Thyroid gland (tissue), 4 donors: ENCODE measurements at regions not wholly inside any gene's neighbourhood (a gene's known extent, or its start where the extent isn't known, plus 50 kb on each side); places are given as distances from the start of the nearest gene placed in this dataset.

Experiments
- DNase-seq, 2 donors: peaks; one replicate each; pipeline ENCODE4 v3.0.0-alpha.2; 2019
- H3K27ac ChIP-seq, 3 donors: fragments of 200-600 bp; sonication (generic); 1 replicate in 2 of 3; 2 replicates in 1 of 3; pipeline ENCODE4 v1.5.1; 2016 to 2019; ENCODE audit warnings: mild to moderate bottlenecking in 1 of 3, moderate library complexity in 1 of 3
- H3K27me3 ChIP-seq: fragments of 200-600 bp; sonication (generic); one replicate; pipeline ENCODE4 v1.5.1; 2019
- H3K36me3 ChIP-seq, 2 donors: fragments of 200-600 bp; sonication (generic); one replicate each; pipeline ENCODE4 v1.5.1; 2016 to 2019
- H3K4me1 ChIP-seq, 2 donors: fragments of 200-600 bp; sonication (generic); one replicate each; pipeline ENCODE4 v1.5.1; 2017 to 2019
- H3K4me3 ChIP-seq, 3 donors: fragments of 200-600 bp; sonication (generic); replicated peaks in 1 of 3; 1 replicate in 2 of 3; 2 replicates in 1 of 3; pipeline ENCODE4 v1.5.1; 2016; ENCODE audit warnings: mild to moderate bottlenecking in 1 of 3
- H3K9me3 ChIP-seq: fragments of 200-600 bp; sonication (generic); one replicate; pipeline ENCODE4 v1.5.1; 2017
- POLR2A ChIP-seq, 2 donors: fragments of 450-650 bp; IDR thresholded peaks; one replicate each; pipeline ENCODE4 v1.6.1; 2017; ENCODE audit warnings: antibody characterized with exemption in 2 of 2, mild to moderate bottlenecking in 2 of 2, moderate library complexity in 1 of 2
- WGBS, 2 donors: methylation state at CpG; one replicate each; pipeline ENCODE4 v1.1.5; 2017; 5-methylcytosine and 5-hydroxymethylcytosine counted together
- intact Hi-C: fragments of 100-400 bp; cut with DNase I; formaldehyde crosslinking; loops from one replicate; pipeline ENCODE4 v1.15.1; 2023
- TF ChIP-seq, protein P1 (sequence below), 6 experiments: fragments of 200-600 bp in 3 of 6; fragments of 450-650 bp in 3 of 6; sonication (generic) in 3 of 6; IDR thresholded peaks; one replicate each; pipeline ENCODE4 v1.5.1; 2016 to 2019; ENCODE audit warnings: antibody characterized with exemption in 6 of 6, mild to moderate bottlenecking in 2 of 6, inconsistent platforms in 1 of 6, moderate library complexity in 1 of 6

DNA sequence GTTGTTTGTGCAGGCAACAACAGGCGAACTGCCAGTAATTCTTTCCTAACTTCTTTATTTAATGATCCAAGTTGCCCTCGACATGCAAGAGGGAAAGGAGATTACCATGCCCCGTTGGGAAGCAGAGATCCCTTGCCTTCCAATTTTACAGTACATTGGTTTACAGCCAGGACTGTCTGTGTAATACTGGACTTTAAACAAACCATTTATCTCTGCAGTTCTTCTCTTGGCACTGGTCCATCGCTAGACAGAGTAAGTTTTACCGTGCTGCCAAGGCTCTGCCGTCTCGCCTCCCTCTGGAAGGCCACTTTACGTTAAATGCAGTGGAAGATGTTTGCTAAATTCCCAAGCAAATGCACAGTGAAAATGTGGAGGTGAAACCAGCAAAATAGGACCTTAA, 660.3 kb upstream of the PRKX start:
- intact Hi-C loops = no loop called here
- Histone ChIP-seq H3K4me3 (no peak overlapping the region), H3K27ac (no peak overlapping the region), H3K36me3 (no peaks in the 10 kb centered on the region), H3K4me1 (no peaks in the 10 kb centered on the region), H3K27me3 (no peaks in the 10 kb centered on the region), H3K9me3 (no peaks in the 10 kb centered on the region)
- no peak for DNase-seq
- TF ChIP-seq POLR2A (IDR thresholded peaks at IDR 0.05) = no peak
- TF ChIP-seq, protein P1, sequence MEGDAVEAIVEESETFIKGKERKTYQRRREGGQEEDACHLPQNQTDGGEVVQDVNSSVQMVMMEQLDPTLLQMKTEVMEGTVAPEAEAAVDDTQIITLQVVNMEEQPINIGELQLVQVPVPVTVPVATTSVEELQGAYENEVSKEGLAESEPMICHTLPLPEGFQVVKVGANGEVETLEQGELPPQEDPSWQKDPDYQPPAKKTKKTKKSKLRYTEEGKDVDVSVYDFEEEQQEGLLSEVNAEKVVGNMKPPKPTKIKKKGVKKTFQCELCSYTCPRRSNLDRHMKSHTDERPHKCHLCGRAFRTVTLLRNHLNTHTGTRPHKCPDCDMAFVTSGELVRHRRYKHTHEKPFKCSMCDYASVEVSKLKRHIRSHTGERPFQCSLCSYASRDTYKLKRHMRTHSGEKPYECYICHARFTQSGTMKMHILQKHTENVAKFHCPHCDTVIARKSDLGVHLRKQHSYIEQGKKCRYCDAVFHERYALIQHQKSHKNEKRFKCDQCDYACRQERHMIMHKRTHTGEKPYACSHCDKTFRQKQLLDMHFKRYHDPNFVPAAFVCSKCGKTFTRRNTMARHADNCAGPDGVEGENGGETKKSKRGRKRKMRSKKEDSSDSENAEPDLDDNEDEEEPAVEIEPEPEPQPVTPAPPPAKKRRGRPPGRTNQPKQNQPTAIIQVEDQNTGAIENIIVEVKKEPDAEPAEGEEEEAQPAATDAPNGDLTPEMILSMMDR (IDR thresholded peaks at IDR 0.05) = no peak
- 79 to 80% methylated on average over 8 of the region's 8 CpGs for WGBS, 2 donors

DNA sequence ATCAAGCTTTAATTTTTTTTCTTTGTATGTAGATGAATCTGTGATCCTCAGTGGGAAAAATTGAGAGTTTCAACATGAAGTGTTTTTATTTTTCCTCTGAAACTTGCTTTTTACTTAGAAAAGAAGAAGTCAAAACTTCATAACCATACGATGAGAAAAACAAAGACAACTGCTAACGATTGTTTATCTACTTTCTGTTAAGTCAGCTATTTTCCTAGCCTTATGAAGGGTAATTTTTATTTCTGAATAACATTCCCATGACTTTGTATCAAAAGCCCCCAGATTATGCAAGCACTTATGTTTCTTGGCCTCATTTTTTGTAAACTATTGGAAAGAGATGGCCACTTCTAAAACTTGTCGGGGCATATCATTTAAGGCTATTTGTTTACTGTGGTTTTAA, 645.1 kb upstream of the PRKX start:
- no peaks in the 10 kb centered on the region for H3K36me3 ChIP-seq
- TF ChIP-seq POLR2A (IDR thresholded peaks at IDR 0.05) = no peak
- TF ChIP-seq, protein P1 (IDR thresholded peaks at IDR 0.05) = no peak
- H3K4me3 ChIP-seq = no peak overlapping the region
- DNase-seq = no peak
- no peak overlapping the region for H3K27ac ChIP-seq
- H3K9me3 ChIP-seq = no peaks in the 10 kb centered on the region
- intact Hi-C loops = no loop called here
- H3K4me1 ChIP-seq = no peaks in the 10 kb centered on the region
- 93 to 98% methylated on average over 3 of the region's 3 CpGs for WGBS, 2 donors
- no peaks in the 10 kb centered on the region for H3K27me3 ChIP-seq

DNA sequence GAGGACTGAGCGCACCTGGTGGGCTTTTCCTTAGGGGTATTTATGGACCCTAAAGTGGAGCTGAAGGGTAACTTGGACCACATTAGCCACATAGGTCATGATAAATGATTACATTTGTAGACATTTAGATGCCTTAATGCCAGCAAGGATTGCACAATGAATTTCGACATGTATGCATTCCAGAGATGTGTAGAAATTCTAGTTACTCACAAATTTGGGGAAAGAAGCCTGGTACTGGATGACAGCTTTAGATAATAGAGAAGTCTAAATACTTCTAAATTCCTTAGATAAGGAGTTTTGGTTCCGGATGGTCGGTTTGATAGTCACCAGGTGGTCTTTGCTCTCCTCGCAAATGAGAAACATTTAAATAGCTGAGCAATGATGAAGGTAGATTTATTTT, 609.5 kb upstream of the PRKX start:
- WGBS, 2 donors = 85 to 86% methylated on average over 5 of the region's 5 CpGs
- intact Hi-C loops = no loop called here
- Histone ChIP-seq H3K27me3 (no peaks in the 10 kb centered on the region), H3K27ac (no peak overlapping the region), H3K9me3 (no peaks in the 10 kb centered on the region), H3K4me1 (no peaks in the 10 kb centered on the region), H3K36me3 (no peaks in the 10 kb centered on the region), H3K4me3 (no peak overlapping the region)
- DNase-seq = no peak
- TF ChIP-seq POLR2A (IDR thresholded peaks at IDR 0.05) = no peak
- TF ChIP-seq, protein P1 (IDR thresholded peaks at IDR 0.05) = no peak

GRCh38 chrX:4320436-4320947, 607.0 kb upstream of the PRKX start:
- intact Hi-C loops = no loop called here
- Histone ChIP-seq H3K27ac (no peak overlapping the region), H3K4me3 (no peak overlapping the region), H3K36me3 (no peaks in the 10 kb centered on the region), H3K27me3 (no peaks in the 10 kb centered on the region), H3K4me1 (no peaks in the 10 kb centered on the region), H3K9me3 (no peaks in the 10 kb centered on the region)
- DNase-seq = no peak
- 50 to 53% methylated on average over 9 of the region's 9 CpGs for WGBS, 2 donors
- TF ChIP-seq, protein P1 (IDR thresholded peaks at IDR 0.05) = no peak
- TF ChIP-seq POLR2A (IDR thresholded peaks at IDR 0.05) = no peak

DNA sequence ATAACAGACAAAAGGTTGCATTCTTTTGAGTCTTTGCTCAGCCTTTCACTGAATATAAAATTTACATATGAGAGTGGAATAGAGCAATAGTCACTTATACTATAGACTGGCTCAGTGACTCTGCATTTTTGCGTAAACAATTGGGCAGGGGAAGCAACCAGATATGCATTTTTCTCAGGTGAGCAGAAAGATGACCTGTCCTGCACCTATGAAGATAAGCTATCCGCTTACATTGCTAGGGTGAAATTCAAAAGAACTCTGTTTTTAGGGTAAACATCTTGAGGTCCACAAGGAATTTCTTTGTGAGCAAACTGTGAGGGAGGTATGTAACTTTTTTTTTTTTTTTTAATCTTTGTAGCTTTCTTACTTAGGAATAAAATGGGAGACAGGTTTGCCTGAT, 602.4 kb upstream of the PRKX start:
- Histone ChIP-seq H3K4me3 (no peak overlapping the region), H3K36me3 (no peaks in the 10 kb centered on the region), H3K9me3 (no peaks in the 10 kb centered on the region), H3K4me1 (no peaks in the 10 kb centered on the region), H3K27ac (no peak overlapping the region), H3K27me3 (no peaks in the 10 kb centered on the region)
- DNase-seq = no peak
- intact Hi-C loops = no loop called here
- TF ChIP-seq, protein P1 (IDR thresholded peaks at IDR 0.05) = no peak
- TF ChIP-seq POLR2A (IDR thresholded peaks at IDR 0.05) = no peak
- whole genome bisulfite sequencing, 2 donors = 84 to 91% methylated on average over 2 of the region's 2 CpGs
